Ascending aorta (tissue), 2 donors: ENCODE measurements at regions not wholly inside any gene's neighbourhood (a gene's known extent, or its start where the extent isn't known, plus 50 kb on each side); places are given as distances from the start of the nearest gene placed in this dataset.

Source experiments
- DNase-seq, 2 donors: peaks; one replicate each; pipeline ENCODE4 v3.0.0-alpha.2; 2019; ENCODE audit warnings: low spot score in 2 of 2
- H3K27ac ChIP-seq, 2 donors: fragments of 200-600 bp; sonication (generic); one replicate each; pipeline ENCODE4 v1.5.1; 2016 to 2017; ENCODE audit warnings: mild to moderate bottlenecking in 1 of 2
- H3K27me3 ChIP-seq: fragments of 200-600 bp; sonication (generic); one replicate; pipeline ENCODE4 v1.5.1; 2017
- H3K36me3 ChIP-seq, 2 donors: fragments of 200-600 bp; sonication (generic); one replicate each; pipeline ENCODE4 v1.5.1; 2016
- H3K4me1 ChIP-seq, 2 donors: fragments of 200-600 bp; sonication (generic); one replicate each; pipeline ENCODE4 v1.5.1; 2016 to 2017; ENCODE audit warnings: mild to moderate bottlenecking in 1 of 2
- H3K4me3 ChIP-seq, 2 donors: fragments of 200-600 bp; sonication (generic); one replicate each; pipeline ENCODE4 v1.5.1; 2016 to 2017; ENCODE audit warnings: mild to moderate bottlenecking in 1 of 2
- H3K9me3 ChIP-seq, 2 donors: fragments of 200-600 bp; sonication (generic); one replicate each; pipeline ENCODE4 v1.5.1; 2016
- intact Hi-C: fragments of 100-400 bp; cut with DNase I; formaldehyde crosslinking; loops from one replicate; pipeline ENCODE4 v1.15.1; 2023
- TF ChIP-seq, protein P1 (sequence below), 3 experiments: fragments of 200-600 bp in 2 of 3; fragments of 450-650 bp in 1 of 3; sonication (generic) in 2 of 3; IDR thresholded peaks; one replicate each; pipeline ENCODE4 v1.5.1; 2016 to 2019; ENCODE audit warnings: antibody characterized with exemption in 3 of 3, mild to moderate bottlenecking in 1 of 3, moderate library complexity in 1 of 3

GRCh38 chr10:123270221-123270620 lies 116.0 kb downstream of the BUB3 start:
- H3K27ac ChIP-seq: no peak overlapping the region
- H3K36me3 ChIP-seq: no peaks in the 10 kb centered on the region
- no peaks in the 10 kb centered on the region for H3K4me1 ChIP-seq
- no peak for DNase-seq
- TF ChIP-seq, protein P1, sequence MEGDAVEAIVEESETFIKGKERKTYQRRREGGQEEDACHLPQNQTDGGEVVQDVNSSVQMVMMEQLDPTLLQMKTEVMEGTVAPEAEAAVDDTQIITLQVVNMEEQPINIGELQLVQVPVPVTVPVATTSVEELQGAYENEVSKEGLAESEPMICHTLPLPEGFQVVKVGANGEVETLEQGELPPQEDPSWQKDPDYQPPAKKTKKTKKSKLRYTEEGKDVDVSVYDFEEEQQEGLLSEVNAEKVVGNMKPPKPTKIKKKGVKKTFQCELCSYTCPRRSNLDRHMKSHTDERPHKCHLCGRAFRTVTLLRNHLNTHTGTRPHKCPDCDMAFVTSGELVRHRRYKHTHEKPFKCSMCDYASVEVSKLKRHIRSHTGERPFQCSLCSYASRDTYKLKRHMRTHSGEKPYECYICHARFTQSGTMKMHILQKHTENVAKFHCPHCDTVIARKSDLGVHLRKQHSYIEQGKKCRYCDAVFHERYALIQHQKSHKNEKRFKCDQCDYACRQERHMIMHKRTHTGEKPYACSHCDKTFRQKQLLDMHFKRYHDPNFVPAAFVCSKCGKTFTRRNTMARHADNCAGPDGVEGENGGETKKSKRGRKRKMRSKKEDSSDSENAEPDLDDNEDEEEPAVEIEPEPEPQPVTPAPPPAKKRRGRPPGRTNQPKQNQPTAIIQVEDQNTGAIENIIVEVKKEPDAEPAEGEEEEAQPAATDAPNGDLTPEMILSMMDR (IDR thresholded peaks at IDR 0.05): no peak
- no peaks in the 10 kb centered on the region for H3K27me3 ChIP-seq
- no peaks in the 10 kb centered on the region for H3K9me3 ChIP-seq
- intact Hi-C loops: no loop called here
- no peak overlapping the region for H3K4me3 ChIP-seq

- TF ChIP-seq, protein P1 (IDR thresholded peaks at IDR 0.05): no peak
- intact Hi-C loops: no loop called here
- H3K9me3 ChIP-seq: no peaks in the 10 kb centered on the region
- no peak overlapping the region for H3K27ac ChIP-seq
- no peaks in the 10 kb centered on the region for H3K27me3 ChIP-seq
- DNase-seq: no peak
- no peak overlapping the region for H3K4me3 ChIP-seq
- H3K36me3 ChIP-seq: no peaks in the 10 kb centered on the region
- no peaks in the 10 kb centered on the region for H3K4me1 ChIP-seq
Measured at GRCh38 chr10:123270806-123271205, 116.6 kb downstream of the BUB3 start.

GRCh38 chr10:123272171-123272570 lies 118.0 kb downstream of the BUB3 start:
- Histone ChIP-seq H3K4me3 (no peak overlapping the region), H3K27me3 (no peaks in the 10 kb centered on the region), H3K9me3 (no peaks in the 10 kb centered on the region), H3K27ac (no peak overlapping the region), H3K36me3 (no peaks in the 10 kb centered on the region), H3K4me1 (no peaks in the 10 kb centered on the region)
- intact Hi-C loops: no loop called here
- TF ChIP-seq, protein P1 (IDR thresholded peaks at IDR 0.05): no peak
- no peak for DNase-seq

DNA sequence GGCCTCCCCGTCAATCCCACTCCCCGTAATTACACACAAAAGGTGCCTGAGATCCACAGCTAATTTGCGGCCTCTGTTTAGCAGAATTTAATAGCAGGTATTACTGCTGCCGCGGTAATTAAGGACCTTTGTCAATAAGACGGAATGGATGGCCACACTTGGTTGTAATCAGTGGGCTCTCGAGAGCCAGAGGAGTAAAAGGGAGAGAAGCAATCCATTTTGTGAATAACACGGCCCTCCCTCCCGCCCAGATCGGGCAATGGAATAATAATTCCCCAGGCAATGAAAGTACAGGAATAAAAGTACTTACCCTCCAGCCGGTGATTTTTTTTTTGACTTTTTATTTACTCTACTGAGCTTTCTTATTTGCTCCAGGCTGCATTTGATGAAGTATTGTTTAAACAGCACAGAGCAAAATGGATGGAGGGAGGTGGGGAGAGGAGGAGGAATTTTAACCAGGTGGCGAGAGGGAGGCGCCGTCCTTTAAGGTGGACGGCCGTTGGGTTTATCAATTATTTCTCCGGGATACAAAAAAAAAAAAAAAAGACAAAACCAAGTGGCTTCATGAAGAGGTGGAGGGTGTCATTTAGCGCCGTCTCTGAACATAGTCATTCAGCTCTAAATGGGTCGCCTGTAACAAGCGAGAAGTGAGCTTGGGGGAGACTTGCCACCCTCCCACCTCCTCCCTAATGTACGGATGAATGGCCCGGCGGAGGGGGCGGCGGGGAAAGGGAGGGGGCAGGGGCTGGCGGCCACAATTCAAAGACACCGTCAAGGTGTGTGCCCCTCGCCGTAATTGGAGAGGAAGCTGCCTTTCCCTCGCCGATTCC lies 120.3 kb downstream of the BUB3 start:
- no peak for DNase-seq
- H3K27ac ChIP-seq: no peak overlapping the region
- H3K36me3 ChIP-seq: no peaks in the 10 kb centered on the region
- H3K4me1 ChIP-seq: no peaks in the 10 kb centered on the region
- no peaks in the 10 kb centered on the region for H3K9me3 ChIP-seq
- intact Hi-C loops: no loop called here
- TF ChIP-seq, protein P1 (IDR thresholded peaks at IDR 0.05): no peak
- H3K27me3 ChIP-seq: no peaks in the 10 kb centered on the region
- H3K4me3 ChIP-seq: no peak overlapping the region

GRCh38 chr10:123275136-123275564 lies 120.9 kb downstream of the BUB3 start:
- Histone ChIP-seq H3K9me3 (no peaks in the 10 kb centered on the region), H3K4me3 (no peak overlapping the region), H3K27ac (no peak overlapping the region), H3K27me3 (no peaks in the 10 kb centered on the region), H3K36me3 (no peaks in the 10 kb centered on the region), H3K4me1 (no peaks in the 10 kb centered on the region)
- no peak for DNase-seq
- intact Hi-C loops: no loop called here
- TF ChIP-seq, protein P1 (IDR thresholded peaks at IDR 0.05): no peak
